PFSK-1 (cell line): ENCODE measurements at regions not wholly inside any gene's neighbourhood (a gene's known extent, or its start where the extent isn't known, plus 50 kb on each side); places are given as distances from the start of the nearest gene placed in this dataset.

ENCODE experiments used
- POLR2AphosphoS5 ChIP-seq: IDR thresholded peaks from 2 replicates; pipeline ENCODE4 v1.6.1; 2012; ENCODE audit warnings: low read depth, mild to moderate bottlenecking, control low read depth, low read length, moderate library complexity
- TAF1 ChIP-seq: IDR thresholded peaks from 2 replicates; pipeline ENCODE4 v1.6.1; 2012; ENCODE audit warnings: low read length, control low read depth, borderline replicate concordance; ENCODE audit not compliant: insufficient read depth

DNA sequence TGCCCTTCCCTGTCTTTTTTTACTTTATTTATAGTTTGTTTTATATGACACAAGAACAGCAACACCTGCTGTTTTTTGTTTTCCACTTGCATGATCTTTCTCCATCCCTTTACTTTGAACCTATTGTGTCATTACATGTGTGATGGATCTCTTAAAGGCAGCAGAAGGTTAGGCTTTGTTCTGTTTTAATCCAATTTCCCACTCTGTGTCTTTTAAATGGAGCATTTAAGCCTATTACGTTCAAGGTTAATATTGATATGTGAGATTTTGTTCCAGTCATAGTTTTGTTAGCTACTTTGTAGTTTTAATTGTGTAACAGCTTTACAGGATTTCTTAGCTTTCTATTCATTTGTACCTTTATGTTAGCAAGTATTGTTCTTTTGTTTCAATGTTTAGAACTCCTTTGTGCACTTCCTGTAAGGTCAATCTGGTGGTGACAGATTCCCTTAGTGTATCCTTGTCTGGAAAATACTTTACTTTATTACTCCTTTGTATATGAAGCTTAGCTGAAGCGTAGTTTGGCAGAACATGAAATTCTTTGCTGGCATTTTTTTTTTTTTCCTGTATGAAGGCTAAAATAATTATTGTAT is 1443.0 kb upstream of the LRRTM1 start:
- TF ChIP-seq TAF1 (no peak), POLR2AphosphoS5 (no peak)
